NCI-H446 treated with DMSO at 0.1 percent for 48 hours (cell line): ENCODE measurements at regions not wholly inside any gene's neighbourhood (a gene's known extent, or its start where the extent isn't known, plus 50 kb on each side); places are given as distances from the start of the nearest gene placed in this dataset.
"Not testable (repeated sequence)": the region's sequence is repeated elsewhere in the genome, so short reads cannot be mapped to it uniquely, and the experiment has no call there.

Experiments
- DNase-seq: peaks from one replicate; lab custom pipeline; 2025; lab: John Stamatoyannopoulos, UW

DNA sequence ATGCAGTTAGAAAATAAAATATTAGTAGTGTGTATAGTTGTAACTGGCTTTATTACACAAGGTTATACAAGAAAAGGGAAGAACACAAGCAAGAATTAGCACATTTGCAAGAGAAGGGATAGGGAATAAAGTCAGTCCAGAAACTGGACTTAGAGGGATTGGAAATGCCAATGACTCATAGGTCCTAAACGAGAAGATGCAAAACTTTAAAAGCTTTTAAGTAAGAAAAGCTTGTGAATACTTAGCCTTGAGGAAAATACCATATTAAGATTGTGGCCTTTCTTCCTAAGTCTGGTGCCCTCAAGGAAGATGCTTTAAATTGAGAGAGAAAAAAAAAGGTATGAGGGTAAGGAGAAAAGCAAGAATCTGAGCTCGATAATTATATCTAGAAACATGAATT lies 102.3 kb upstream of the MCHR2 start:
- no peak for DNase-seq

DNA sequence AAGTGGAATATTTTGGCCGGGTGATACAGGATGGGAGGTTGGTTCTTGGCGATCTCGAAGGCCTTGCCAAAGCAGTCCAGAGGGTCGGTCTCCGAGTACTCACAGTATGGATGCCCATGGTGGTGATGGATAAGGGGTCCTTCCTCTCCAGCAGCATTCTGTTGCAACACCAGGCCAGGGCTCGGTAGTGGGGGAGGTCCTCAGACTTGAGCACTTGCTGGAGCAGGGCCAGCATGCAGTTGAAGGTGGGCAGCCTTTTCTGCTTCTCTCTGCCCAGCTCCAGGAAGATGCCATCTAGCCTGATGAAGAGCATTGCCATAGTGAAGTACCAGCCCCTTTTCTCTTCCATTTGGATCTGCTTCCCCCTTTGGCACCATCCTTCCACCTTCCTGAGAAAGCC lies 99.4 kb upstream of the MCHR2 start:
- no peak for DNase-seq

DNA sequence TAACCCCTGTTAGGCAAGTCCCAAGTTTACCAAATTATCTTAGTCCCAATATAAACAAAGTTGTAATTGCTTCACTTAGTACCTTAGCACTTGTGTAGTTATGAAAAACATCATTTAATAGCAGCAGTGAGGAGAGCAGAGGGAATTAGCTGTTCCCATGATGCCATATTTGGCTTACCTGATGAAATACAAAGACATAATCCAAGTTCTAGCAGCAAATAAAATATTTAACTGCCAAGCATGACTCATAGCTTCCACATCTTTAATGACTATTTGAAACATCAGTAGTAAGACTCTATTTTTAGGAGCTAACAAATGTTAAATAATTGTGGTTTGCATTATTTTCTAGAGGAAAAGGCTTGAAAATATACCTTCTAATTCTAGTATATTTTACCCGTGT lies 94.0 kb upstream of the MCHR2 start:
- DNase-seq = no peak

DNA sequence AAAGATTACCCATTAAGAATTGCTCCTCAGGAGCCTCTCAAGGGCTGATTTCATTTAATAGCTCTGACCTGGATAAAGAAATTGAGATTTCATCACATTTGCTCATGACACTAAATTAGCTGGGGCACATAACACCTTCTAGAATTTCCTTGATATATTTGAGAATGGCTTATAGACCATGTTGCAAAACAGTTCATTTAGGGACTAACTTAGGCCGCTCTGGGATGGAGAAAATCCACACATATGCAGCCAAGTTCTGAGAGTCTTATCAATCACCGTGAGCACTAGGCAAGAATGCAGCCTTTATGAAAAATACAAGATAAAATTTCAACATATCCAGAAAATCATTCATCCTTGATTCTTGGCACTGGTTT lies 91.0 kb upstream of the MCHR2 start:
- no peak for DNase-seq

DNA sequence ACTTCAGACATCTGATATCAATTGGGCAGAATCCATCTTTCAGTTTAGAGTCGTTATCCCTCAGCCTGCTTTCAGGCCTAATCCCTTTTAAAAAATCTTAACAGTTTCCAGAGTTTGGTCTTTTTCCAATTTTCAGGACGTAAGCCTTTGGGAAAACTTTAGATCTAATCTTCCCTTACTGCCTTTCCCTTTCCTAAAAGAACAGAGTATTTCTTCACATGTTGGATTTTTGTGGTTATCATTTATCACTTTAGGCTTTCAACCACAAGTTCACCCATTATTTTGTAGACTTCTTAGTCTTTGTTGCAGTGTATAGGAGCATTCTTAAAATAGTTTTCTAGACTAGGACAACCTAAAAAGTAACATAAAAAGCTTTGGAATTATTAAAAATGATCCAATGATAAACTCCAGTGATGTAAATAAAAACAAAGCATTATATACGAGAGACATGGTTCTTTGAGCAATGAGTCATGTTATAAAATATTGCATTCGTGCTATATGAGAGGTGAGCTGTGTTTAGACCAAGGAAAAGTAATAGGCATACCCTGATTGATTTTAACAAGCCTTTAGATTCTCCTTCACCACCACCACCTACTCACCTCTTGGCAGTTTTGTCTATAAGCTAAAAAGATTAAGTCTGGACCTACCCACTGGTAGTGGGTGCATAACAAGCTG lies 90.4 kb upstream of the MCHR2 start:
- DNase-seq = no peak

DNA sequence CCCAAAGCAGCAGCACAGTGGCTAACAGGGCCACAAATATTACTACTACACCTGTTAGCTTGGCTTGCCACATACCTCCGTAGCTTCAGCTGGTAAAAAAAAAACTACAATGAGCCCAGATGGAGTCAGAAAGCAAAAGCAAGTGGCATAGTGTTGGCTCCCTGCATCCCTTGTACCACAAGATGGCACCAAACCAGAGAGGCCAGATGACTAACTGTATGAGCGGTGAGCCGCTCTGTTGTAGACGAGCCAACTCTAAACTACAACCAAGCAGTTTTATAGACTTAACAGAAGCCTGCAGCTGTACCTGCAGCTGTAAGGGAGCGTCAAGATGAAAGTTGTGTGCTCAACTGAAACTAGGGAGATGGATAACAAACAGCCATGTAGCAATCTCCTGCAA lies 84.5 kb upstream of the MCHR2 start:
- DNase-seq = no peak

DNA sequence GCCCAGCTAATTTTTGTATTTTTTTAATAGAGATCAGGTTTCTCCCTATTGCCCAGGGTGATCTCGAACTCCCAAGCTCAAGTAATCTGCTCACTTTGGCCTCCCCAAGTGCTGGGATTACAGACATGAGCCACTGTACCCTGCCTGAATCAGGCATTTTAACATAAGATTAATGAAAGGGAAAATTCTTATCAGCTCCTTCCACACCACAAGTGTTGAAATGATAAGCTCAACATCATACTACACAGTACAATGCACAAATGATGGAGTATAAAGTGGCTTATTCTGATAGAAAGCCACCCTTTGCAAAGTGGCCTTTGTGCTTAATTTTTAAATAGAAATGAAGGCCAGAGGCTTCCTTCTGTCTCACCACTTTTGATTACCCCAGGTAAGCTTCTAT lies 71.3 kb upstream of the MCHR2 start:
- DNase-seq = no peak

DNA sequence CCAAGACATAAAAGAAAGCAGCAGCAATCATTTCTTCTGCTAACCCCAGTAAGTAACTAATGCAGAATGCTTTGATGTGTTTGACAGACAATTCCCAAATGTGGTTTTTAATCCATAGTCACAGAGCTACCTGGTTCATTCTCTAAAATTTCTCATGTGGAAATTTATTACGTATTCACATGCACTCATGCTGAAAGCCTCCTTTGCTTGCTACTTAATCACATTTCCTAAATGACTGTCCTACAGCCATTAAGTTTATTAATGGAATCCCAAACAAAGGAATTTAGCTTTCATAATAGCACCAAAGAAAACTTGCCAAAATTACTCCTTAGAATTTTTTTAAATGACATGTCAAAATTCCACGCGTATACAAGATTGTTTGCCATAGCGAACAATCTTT lies 68.6 kb upstream of the MCHR2 start:
- DNase-seq = no peak

DNA sequence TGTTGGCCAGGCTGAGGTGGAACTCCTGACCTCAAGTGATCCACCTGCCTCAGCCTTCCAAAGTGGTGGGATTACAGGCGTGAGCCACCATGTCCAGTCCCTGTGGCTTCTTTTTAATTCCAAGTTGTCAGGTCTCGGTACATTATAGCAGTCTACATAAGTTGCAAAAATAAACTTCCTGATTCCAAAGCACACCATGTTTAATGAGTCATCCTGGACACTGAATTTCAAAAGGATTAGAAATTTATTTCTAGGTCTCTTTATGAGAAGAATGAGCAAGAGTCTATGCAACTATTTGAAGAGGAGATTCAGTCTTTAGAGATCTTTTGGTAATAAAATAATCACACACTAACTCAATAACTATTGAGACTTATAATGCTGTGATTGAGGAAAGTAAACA lies 63.9 kb upstream of the MCHR2 start:
- no peak for DNase-seq

DNA sequence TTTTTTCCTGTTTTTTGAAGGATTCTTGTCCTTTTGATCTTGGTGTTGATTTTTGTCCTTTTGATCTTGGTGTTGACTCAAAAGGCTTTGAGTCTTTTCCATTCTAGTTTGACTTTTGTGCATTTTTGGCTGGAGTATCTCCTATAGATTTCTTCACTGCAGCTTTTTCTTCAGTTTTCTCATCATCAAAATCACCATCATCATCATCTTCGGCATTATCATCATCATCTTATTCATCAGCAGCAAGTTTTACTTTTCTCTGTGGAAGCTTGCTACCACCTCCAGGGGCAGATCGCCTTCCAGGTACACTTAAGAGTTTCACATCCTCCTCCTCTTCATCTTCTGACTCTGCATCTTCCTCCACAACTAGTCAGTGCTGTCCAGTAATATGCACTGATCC lies 56.5 kb upstream of the MCHR2 start:
- no peak for DNase-seq

DNA sequence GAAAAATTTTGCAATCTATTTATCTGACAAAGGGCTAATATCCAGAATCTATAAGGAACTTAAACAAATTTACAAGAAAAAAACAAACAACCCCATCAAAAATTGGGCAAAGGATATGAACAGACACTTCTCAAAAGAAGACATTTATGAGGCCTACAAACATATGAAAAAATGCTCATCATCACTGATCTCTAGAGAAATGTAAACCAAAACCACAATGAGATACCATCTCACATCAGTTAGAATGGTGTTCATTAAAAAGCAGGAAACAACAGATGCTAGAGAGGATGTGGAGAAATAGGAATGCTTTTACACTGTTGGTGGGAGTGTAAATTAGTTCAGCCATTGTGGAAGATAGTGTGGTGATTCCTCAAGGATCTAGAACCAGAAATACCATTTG lies 49.9 kb upstream of the MCHR2 start:
- DNase-seq = not testable (repeated sequence)
